ENCODE measurements at regions not wholly inside any gene's neighbourhood (a gene's known extent, or its start where the extent isn't known, plus 50 kb on each side); places are given as distances from the start of the nearest gene placed in this dataset.

GRCh38 chr2:4464634-4465266 lies 761.4 kb downstream of the DCDC2C start:
- DNase-seq (ENCODE audit: low read depth in 1 of 2, low spot score in 1 of 2): no peak

GRCh38 chr2:4465671-4466070 lies 762.3 kb downstream of the DCDC2C start:
- DNase-seq (ENCODE audit: low read depth in 1 of 2, low spot score in 1 of 2): no peak

DNA sequence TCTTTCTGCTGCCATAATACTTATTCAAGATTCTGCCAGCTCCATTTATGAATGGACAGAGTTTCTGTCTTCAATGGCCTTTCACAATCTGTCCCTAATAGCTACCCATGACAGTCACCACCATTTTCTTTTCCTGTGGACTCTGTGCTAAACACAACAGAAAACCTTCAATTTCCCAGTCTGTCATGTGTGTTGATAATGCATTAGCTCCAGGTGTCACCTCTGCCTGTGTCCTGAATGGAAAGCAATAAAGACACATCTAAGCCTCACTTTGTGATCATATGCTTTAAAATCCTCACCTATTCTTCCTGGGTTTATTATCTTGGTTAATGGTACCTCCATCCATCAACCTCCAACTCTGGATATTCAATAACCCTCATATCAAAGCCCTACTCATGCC lies 772.2 kb downstream of the DCDC2C start:
- no peak for DNase-seq (ENCODE audit: low read depth in 1 of 2, low spot score in 1 of 2)

- DNase-seq (ENCODE audit: low read depth in 1 of 2, low spot score in 1 of 2): no peak
These were observed 779.7 kb downstream of the DCDC2C start for GRCh38 chr2:4483050-4483449.

DNA sequence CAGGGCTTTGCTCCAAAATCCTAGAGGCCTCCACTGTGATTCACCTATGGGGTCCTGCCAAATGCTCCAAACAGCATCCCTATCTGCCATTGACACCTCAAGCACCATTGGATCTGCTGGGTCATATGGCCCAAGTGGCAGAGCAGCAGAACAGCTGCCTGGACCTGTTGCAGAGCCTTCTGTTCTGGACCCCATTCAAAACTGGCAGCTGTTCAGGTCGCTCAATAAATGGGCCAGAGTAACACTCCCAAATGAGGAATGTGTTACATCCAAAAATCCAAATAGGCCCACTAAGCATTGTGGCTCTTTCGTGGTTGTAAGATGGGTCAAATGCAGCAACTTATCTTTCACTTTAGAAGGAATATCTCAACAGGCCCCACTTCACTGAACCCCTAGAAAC lies 783.6 kb downstream of the DCDC2C start:
- no peak for DNase-seq (ENCODE audit: low read depth in 1 of 2, low spot score in 1 of 2)

DNA sequence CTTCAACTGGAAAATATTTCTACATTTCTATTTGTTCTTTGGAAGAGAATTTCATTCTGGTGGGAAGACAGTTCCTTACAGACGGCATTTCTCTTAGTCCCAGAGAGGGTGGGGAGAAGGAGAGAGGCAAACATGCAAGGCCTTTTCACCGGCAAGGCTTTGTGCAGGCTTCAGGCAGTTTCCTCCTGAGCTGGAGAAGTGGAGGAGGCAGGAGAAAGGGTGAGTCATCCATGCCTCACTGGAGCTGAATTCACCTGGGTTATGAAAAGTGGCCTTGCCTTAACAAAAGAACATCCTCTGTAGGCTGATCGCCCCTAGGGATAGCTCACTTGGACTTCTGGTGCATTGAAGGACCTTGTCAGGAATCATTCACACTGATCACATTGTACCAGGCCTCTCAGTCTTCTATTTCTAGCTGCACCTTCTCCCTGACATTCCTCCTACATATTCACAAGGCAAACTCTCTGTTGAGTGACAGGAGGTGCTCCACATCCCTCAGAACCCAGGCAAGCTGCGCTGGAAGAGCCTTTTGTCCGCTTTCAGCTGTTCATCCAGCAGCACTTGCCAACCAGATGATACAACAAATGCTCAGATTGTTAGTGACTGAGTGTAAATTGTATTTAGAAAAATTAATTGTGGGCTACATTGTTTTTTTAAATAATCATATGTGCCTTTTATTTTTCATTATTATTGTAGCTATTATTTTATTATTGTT lies 796.1 kb downstream of the DCDC2C start:
- no peak for DNase-seq (ENCODE audit: low read depth in 1 of 2, low spot score in 1 of 2)

DNA sequence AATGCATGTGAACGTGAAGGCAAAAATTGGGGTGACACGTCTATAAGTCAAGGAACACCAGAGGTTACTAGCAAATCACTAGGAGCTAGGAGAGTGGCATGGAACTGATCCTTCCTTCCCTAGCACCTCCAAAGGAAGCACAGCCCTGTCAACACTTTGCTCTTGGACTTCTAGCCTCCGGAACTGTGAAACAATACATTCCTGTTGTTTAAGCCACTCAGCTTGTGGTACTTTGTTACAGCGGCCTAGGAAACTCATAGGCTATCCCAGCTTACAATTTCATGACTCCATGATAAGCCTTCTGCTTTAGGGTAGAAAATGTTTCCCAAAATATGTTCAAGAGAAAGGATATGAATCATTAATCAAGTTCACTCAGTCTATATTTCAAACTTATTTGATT lies 798.1 kb downstream of the DCDC2C start:
- no peak for DNase-seq (ENCODE audit: low read depth in 1 of 2, low spot score in 1 of 2)

DNA sequence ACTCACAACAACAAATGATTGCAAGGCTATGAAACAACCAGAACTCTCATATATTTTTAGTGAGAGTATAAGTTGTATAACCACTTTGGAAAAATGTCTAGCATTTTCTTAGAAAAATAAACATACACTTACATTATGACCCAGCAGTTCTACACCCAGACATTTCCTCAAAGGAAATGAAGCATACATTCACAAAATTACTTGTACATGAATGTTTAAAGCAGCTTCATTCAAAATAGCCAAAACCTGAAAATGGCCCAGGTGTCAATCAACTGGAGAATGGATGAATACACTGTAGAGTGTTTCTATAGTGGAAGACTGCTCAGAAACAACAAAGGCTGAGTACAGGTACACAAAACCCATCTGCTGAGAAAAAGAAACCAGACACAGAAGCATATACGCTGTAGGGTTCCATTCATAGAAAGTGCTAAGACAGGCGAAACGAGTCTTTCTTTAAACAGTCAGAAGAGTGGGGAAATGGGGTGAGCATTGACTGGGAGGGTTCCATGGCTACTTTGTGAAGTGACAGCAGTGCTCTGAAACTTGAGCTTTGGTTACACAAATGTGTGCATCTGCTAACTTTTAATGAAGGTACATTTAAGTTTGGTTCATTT lies 799.0 kb downstream of the DCDC2C start:
- DNase-seq (ENCODE audit: low read depth in 1 of 2, low spot score in 1 of 2): no peak

- DNase-seq (ENCODE audit: low read depth in 1 of 2, low spot score in 1 of 2): no peak
These were observed 804.3 kb downstream of the DCDC2C start for GRCh38 chr2:4507661-4508060.

GRCh38 chr2:4515871-4516761 lies 812.7 kb downstream of the DCDC2C start:
- no peak for DNase-seq (ENCODE audit: low read depth in 1 of 2, low spot score in 1 of 2)

GRCh38 chr2:4518596-4518995 lies 815.2 kb downstream of the DCDC2C start:
- DNase-seq (ENCODE audit: low read depth in 1 of 2, low spot score in 1 of 2): no peak

DNA sequence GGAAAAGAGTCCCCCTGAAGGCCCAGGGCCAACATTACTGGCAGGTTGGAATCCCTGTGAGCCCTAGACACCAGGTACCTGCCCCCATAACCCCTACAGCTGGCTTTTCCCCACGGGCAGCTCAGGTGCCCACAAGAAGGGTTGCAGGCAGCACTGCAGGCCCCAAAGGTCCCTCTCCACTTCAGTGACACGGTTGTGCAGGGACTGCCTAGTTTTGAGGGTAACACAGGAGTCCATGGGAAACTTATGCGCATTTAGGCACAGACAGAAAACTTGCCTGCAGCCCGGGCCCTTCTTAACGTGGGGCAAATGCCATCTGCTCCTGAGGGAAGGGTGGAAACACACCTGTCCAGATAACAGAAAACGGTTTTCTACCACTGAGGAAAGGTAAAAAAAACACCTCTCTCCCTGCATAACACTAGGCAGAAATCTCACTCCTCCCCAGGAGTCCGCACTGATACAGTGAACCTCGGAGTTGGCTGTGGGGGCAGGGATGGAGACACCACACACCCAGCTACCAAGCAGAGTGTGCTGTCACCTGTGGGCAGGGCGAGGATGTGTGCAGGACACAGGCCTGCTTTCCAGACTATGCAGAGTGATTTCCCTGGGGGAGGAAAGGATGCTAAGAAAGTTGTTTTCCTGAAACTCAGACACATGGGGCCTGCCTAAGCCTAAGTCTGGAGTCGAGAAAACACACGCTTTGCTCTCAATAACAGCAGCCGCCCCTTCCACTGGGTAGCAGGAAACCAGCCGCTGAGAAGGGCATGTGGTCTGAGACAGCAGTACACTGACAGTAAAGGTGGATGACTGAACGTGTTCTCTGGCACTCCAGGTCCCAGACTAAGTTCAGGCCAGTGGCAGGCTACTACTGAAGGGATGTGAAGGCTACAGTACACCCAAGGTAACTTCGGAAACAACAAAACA lies 819.4 kb downstream of the DCDC2C start:
- DNase-seq (ENCODE audit: low read depth in 1 of 2, low spot score in 1 of 2): no peak

DNA sequence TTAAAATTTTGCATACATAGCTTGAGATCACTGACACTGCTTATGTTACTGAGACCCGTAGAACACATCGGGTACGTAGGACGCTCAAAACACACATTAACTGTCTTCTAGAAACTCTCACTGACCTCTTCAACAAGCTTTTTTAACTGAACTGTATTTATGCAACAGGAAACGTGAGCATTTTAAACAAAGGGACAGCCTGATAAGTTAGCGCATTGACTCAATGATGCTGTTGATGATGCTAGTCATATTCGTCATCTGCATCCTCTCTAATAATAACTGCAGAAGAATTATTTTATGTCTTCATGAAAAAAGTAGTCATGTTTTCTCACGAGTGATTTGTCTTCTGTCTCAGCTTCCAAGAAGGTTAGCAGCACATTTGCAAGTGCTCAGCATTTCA lies 824.0 kb downstream of the DCDC2C start:
- DNase-seq (ENCODE audit: low read depth in 1 of 2, low spot score in 1 of 2): no peak

GRCh38 chr2:4528246-4528645 lies 824.9 kb downstream of the DCDC2C start:
- no peak for DNase-seq (ENCODE audit: low read depth in 1 of 2, low spot score in 1 of 2)

DNA sequence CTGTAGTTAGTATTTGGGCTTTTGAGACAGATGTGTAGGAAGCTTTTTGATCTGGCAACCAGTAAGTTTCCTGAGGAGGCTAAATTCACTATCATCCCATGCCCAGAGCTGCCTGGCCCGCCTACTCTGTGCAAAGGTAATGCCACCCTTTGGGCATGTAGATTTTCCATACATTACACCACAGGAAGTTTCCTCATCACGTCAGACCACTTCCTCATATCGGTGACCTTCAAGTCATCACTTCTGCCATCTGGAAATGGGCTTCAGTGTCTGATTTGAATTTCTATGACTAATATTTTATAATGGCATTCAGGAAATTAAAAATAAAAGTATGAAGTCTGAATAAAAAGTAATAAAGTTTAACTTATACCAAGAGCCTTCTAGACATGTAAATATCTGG lies 825.4 kb downstream of the DCDC2C start:
- no peak for DNase-seq (ENCODE audit: low read depth in 1 of 2, low spot score in 1 of 2)

- DNase-seq (ENCODE audit: low read depth in 1 of 2, low spot score in 1 of 2): no peak
These were observed 826.4 kb downstream of the DCDC2C start for GRCh38 chr2:4529738-4530137.

DNA sequence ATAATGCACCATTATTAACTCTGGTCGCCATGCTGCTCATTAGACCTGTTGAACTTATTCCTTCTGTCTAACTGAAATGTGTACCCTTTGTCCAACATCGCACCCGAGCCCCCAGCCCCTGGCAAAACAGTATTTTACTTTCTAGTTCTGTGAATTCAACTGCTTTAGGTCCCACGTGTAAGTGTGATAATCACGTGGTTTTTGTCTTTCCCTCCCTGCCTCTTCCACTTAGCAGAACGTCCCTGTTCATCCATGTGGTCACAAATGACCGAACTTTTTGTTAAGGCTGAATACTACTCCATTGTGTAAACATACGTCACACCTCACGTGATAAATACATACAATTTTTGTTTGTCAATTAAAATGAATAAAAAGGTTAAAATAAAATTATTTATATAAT lies 826.9 kb downstream of the DCDC2C start:
- DNase-seq (ENCODE audit: low read depth in 1 of 2, low spot score in 1 of 2): no peak

DNA sequence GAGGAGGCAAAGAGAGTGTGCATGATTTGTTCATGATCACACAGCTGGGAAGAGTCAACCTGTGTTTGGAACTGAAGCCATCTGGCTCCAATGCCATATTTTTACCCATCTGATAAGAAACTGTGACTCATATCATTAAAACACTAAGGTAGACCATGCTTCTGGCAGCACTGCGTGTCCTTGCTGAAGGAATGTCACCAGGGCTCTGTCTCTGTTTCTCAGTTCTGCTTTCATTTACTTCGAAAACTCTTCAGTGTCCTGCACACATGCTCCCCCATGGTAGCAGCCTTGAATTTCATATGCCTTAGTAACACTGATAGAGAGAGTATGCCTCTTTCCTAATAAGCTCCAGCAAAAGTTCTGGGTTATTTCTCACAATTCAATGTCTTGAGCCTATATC lies 830.4 kb downstream of the DCDC2C start:
- no peak for DNase-seq (ENCODE audit: low read depth in 1 of 2, low spot score in 1 of 2)

GRCh38 chr2:4539121-4539520 lies 835.7 kb downstream of the DCDC2C start:
- DNase-seq (ENCODE audit: low read depth in 1 of 2, low spot score in 1 of 2): no peak

GRCh38 chr2:4549666-4550210 lies 846.4 kb downstream of the DCDC2C start:
- no peak for DNase-seq (ENCODE audit: low read depth in 1 of 2, low spot score in 1 of 2)

Measured in activated CD4-positive, alpha-beta T cell treated with anti-CD3 and anti-CD28 coated beads, Interleukin-2, amount 50 U/mL, for 24 hours (primary cell).